ENCODE measurements at regions not wholly inside any gene's neighbourhood (a gene's known extent, or its start where the extent isn't known, plus 50 kb on each side); places are given as distances from the start of the nearest gene placed in this dataset.

GRCh38 chr2:104090407-104090806, 763.5 kb upstream of the POU3F3 start:
- TF ChIP-seq ESRRA (IDR thresholded peaks at IDR 0.05; ENCODE audit: borderline replicate concordance, low read length): no peak
- TF ChIP-seq CTCF (IDR thresholded peaks at IDR 0.05): no peak
- no peak for TF ChIP-seq NR3C1 (IDR thresholded peaks at IDR 0.05)
- TF ChIP-seq RFX5 (IDR thresholded peaks at IDR 0.05): no peak
- no peak for TF ChIP-seq RAD21 (conservative IDR thresholded peaks at IDR 0.05 in 1 of 2, IDR thresholded peaks at IDR 0.05 in 1 of 2)
- no peak for TF ChIP-seq REST (IDR thresholded peaks at IDR 0.05)
- TF ChIP-seq ZC3H11A (IDR thresholded peaks at IDR 0.05): no peak
- TF ChIP-seq ELK1 (IDR thresholded peaks at IDR 0.05; ENCODE audit: low read depth, low read length): no peak
- TF ChIP-seq ZSCAN20 (CRISPR knock-in tag; IDR thresholded peaks at IDR 0.05): no peak
- no peak for TF ChIP-seq MAFK (IDR thresholded peaks at IDR 0.05; ENCODE audit: partially characterized antibody)
